HG02981 (cell line): ENCODE measurements at regions not wholly inside any gene's neighbourhood (a gene's known extent, or its start where the extent isn't known, plus 50 kb on each side); places are given as distances from the start of the nearest gene placed in this dataset.
"Not testable (repeated sequence)": the region's sequence is repeated elsewhere in the genome, so short reads cannot be mapped to it uniquely, and the experiment has no call there.

ENCODE experiments used
- ATAC-seq: cut with Tn5 transposase; IDR thresholded peaks from one replicate; pipeline ENCODE4 v1.9.1; 2021; ENCODE audit warnings: mild to moderate bottlenecking, moderate library complexity; ENCODE audit not compliant: unreplicated experiment

GRCh38 chrY:17511984-17512383, 368.0 kb downstream of the CDY2B start:
- ATAC-seq, result not testable (repeated sequence)

- not testable (repeated sequence) for ATAC-seq
Measured at GRCh38 chrY:17511476-17511875, 368.5 kb downstream of the CDY2B start.

- ATAC-seq, result not testable (repeated sequence)
Measured at GRCh38 chrY:17505834-17506233, 374.2 kb downstream of the CDY2B start.

GRCh38 chrY:17484763-17485162, 395.3 kb downstream of the CDY2B start:
- ATAC-seq, result not testable (repeated sequence)

DNA sequence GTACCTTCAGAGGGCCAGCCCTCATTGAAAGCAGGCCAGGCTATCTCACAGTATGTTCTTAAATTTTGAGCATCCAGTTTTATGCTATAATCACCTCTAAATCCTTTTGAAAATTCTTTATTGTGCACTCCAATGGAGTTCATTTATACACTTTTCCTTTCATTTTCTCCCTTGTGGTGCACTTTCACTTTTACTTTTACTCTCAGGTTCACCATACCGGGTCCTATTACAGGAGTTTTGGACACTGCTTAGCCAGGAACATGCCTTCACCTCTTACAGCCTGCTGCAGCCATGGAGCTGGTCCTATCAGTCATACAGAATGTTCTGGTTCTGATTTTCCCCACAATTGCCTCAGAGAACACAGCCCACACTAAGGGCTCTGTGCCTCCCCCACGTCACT, 395.9 kb downstream of the CDY2B start:
- peak; percentile 82 for ATAC-seq

GRCh38 chrY:17481389-17482022, 398.5 kb downstream of the CDY2B start:
- peak; percentile 55 for ATAC-seq

GRCh38 chrY:17472068-17472467, 408.0 kb downstream of the CDY2B start:
- not testable (repeated sequence) for ATAC-seq

- peak; percentile 91 for ATAC-seq
Measured at GRCh38 chrY:17459753-17460152, 420.3 kb downstream of the CDY2B start.

GRCh38 chrY:17430570-17431166, 449.4 kb downstream of the CDY2B start:
- ATAC-seq, result no peak

GRCh38 chrY:17398336-17399072, 481.5 kb downstream of the CDY2B start:
- ATAC-seq, result no peak

GRCh38 chrY:17397659-17398058, 482.4 kb downstream of the CDY2B start:
- ATAC-seq, result no peak

DNA sequence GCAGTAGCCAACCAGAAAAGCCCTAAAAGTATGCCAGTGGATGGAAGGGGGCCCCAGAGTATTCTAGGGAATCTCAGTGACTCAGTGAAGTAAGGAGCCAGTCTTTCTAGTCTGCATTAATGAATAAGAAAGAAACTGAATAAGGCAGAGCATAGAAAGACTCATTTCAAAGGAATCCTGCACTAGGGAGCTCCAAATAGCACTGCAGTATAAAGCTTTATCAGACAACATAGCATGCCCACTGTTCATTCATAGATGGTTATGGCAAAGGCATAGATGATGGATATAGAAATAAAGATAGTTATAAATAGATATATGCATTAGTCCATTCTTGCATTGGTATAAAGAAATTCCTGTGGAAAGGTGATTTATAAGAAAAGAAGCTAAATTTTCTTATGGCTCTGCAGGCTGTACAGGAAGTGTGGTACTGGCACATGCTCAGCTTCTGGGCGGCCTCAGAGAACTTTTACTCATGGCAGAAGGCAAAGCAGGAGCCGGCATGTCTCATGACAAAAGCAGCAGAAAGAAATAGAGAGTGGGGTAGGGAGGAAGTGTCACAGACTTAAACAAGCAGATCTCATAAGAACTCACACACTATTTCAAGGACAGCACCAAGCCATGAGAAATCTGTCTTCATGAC, 498.5 kb downstream of the CDY2B start:
- ATAC-seq, result no peak

DNA sequence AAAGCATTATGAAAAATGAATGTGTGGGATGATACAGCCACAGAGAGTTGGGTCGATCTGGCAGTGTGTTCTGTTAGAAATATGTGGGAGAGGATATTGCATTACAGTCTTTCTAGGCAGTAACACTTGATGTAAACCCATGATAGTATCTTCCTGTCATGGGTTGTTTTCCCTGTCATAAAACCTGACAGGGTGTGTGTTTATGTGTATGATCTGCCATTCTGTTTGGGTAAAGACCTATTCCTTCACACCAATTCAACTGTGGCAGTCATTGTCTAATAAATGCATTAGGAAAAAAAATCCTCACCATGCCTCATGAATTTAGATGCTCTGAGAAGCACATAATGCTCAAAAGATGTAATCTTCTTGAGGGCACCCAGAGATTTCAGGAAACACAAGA, 501.7 kb downstream of the CDY2B start:
- ATAC-seq, result no peak

- ATAC-seq, result no peak
Measured at GRCh38 chrY:17368413-17368812, 511.6 kb downstream of the CDY2B start.

- no peak for ATAC-seq
Measured at GRCh38 chrY:17366400-17366799, 513.6 kb downstream of the CDY2B start.

GRCh38 chrY:17339028-17339427, 541.0 kb downstream of the CDY2B start:
- ATAC-seq, result no peak

DNA sequence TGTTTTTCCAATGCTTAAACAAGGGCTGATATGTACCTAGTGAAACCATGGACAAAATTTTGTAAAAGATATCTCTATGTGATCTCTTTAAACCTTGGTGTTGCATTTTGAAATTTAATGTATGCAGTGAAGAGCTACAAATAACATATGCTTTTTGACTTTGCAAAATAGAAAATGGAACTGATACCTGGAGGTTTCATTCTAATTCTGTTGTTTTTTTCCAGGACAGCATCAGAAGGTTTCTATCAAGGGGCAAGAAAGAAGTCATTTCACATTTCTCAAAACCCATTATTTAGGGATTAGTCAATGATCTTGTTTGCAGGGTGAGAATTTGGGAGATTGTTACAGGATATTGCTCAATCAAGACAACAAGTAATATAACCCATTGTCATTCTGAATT, 549.3 kb downstream of the CDY2B start:
- ATAC-seq, result no peak

DNA sequence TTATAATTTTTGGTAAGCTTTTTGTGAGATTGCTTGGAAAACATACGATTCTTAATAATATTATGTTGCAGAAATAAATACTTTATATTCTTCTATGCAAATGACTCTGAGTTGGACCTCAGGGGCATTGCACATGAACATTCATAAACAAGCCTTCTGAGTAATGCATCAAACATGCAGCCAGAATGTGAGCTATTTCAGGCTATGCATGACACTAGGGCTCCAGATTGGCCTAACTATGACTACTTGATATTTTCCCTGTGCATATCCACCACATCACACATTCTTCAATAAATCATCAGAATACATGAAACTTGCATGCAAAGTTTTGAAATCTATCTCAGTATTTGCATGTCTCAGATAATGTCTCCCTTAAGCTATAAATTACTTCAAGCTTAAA, 560.1 kb downstream of the CDY2B start:
- ATAC-seq, result no peak

GRCh38 chrY:17318631-17319030, 561.4 kb downstream of the CDY2B start:
- ATAC-seq, result no peak

GRCh38 chrY:17277056-17277455, 603.0 kb downstream of the CDY2B start:
- no peak for ATAC-seq

DNA sequence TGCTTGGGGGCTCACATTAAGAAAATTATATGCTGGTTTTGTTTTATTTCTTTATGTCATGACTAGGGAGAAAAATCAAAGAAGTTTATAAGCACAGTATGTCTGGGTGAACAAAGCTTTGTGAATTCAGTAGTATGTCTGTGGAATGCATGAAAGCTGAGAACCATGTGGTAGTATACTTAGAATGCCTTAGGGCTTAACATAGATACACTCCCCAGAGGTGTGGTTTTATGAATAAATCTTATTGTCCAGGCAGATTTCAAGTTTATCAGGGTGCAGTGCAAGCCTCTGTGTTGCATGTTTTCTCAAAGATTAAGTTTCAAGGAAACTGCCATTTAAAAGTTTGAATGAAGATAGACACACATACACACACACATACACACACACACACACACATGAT, 620.5 kb downstream of the CDY2B start:
- no peak for ATAC-seq

DNA sequence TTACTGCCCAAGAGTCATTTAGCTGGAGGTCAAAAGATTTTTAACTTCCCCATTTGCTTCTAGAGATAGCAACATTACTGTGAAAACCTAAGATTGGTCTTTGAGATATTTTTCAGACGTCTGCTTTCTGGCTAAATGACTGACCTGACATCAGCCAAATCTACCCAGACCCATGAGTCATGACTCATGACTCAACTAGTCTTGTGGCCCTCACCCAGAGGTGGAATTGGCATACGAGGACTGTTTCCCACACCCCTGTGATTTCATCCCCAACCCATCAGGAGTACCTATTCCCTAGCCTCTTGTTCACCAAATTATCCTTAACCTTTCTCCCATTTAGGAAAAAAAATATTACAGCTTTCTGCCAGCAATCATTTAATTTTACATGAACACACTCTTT, 641.6 kb downstream of the CDY2B start:
- ATAC-seq, result no peak
